GM19043 (cell line): ENCODE measurements at regions not wholly inside any gene's neighbourhood (a gene's known extent, or its start where the extent isn't known, plus 50 kb on each side); places are given as distances from the start of the nearest gene placed in this dataset.

Experiments
- ATAC-seq: cut with Tn5 transposase; IDR thresholded peaks from one replicate; pipeline ENCODE4 v1.9.1; 2021; ENCODE audit warnings: low read depth; ENCODE audit not compliant: unreplicated experiment

- ATAC-seq: no peak
Observed at GRCh38 chr11:104830508-104830907, 67.8 kb downstream of the CASP12 start.

GRCh38 chr11:104830080-104830479 lies 68.2 kb downstream of the CASP12 start:
- ATAC-seq: no peak

GRCh38 chr11:104826772-104827171 lies 71.5 kb downstream of the CASP12 start:
- no peak for ATAC-seq

GRCh38 chr11:104823657-104824056 lies 74.6 kb downstream of the CASP12 start:
- ATAC-seq: no peak

- no peak for ATAC-seq
Observed at GRCh38 chr11:104820431-104820830, 77.8 kb downstream of the CASP12 start.

GRCh38 chr11:104819603-104820002 lies 78.7 kb downstream of the CASP12 start:
- ATAC-seq: no peak

- no peak for ATAC-seq
Observed at GRCh38 chr11:104819107-104819506, 79.2 kb downstream of the CASP12 start.

- ATAC-seq: no peak
Observed at GRCh38 chr11:104817973-104818372, 80.3 kb downstream of the CASP12 start.

- ATAC-seq: no peak
Observed at GRCh38 chr11:104813532-104813931, 84.7 kb downstream of the CASP12 start.

GRCh38 chr11:104812103-104812788 lies 86.0 kb downstream of the CASP12 start:
- ATAC-seq: no peak

GRCh38 chr11:104803776-104804175 lies 94.5 kb downstream of the CASP12 start:
- no peak for ATAC-seq

GRCh38 chr11:104799251-104799650 lies 99.0 kb downstream of the CASP12 start:
- ATAC-seq: peak; percentile 87

- ATAC-seq: peak; percentile 44
Observed at GRCh38 chr11:104798789-104799188, 99.5 kb downstream of the CASP12 start.

GRCh38 chr11:104796301-104796700 lies 102.0 kb downstream of the CASP12 start:
- ATAC-seq: no peak

- no peak for ATAC-seq
Observed at GRCh38 chr11:104795501-104796213, 102.6 kb downstream of the CASP12 start.

GRCh38 chr11:104792861-104793260 lies 105.4 kb downstream of the CASP12 start:
- ATAC-seq: no peak

GRCh38 chr11:104791896-104792295 lies 106.4 kb downstream of the CASP12 start:
- no peak for ATAC-seq

GRCh38 chr11:104784684-104785460 lies 113.4 kb downstream of the CASP12 start:
- ATAC-seq: no peak

GRCh38 chr11:104783241-104783640 lies 115.0 kb downstream of the CASP12 start:
- no peak for ATAC-seq

- ATAC-seq: no peak
Observed at GRCh38 chr11:104782377-104782754, 115.9 kb downstream of the CASP12 start.

- no peak for ATAC-seq
Observed at GRCh38 chr11:104781719-104782376, 116.4 kb downstream of the CASP12 start.
